C4-2B (cell line): ENCODE measurements at regions not wholly inside any gene's neighbourhood (a gene's known extent, or its start where the extent isn't known, plus 50 kb on each side); places are given as distances from the start of the nearest gene placed in this dataset.

Experiments used
- CTCF ChIP-seq: fragments of 450-650 bp; conservative IDR thresholded peaks from 2 replicates; pipeline ENCODE4 v1.5.1; 2017; ENCODE audit warnings: mild to moderate bottlenecking
- ZFX ChIP-seq: fragments of 450-650 bp; IDR thresholded peaks from 2 replicates; pipeline ENCODE4 v1.6.1; 2017

- TF ChIP-seq CTCF (no peak), ZFX (no peak)
These were observed 78.8 kb upstream of the VRK1 start for GRCh38 chr14:96718407-96718806.
